AG04450 (cell line): ENCODE measurements at regions not wholly inside any gene's neighbourhood (a gene's known extent, or its start where the extent isn't known, plus 50 kb on each side); places are given as distances from the start of the nearest gene placed in this dataset.

Experiments used
- CTCF ChIA-PET: fragments of 300-600, 350-600 bp; formaldehyde crosslinking; extraction: SDS; loops from one replicate; lab custom pipeline; 2022; ENCODE audit warnings: antibody characterized with exemption, inconsistent platforms; lab: Charles Lee
- POLR2A ChIA-PET: fragments of 350-600 bp; formaldehyde crosslinking; extraction: SDS; loops from one replicate; lab custom pipeline; 2021; ENCODE audit warnings: antibody characterized with exemption, inconsistent platforms; lab: Yijun Ruan, JAX
- DNase-seq: peaks from one replicate; pipeline ENCODE4 v3.0.0-alpha.2; 2011; ENCODE audit warnings: low read depth, low spot score
- H3K27ac ChIP-seq: one replicate; pipeline ENCODE4 v1.5.1; 2012; ENCODE audit warnings: low read depth, low read length, control low read depth
- H3K27me3 ChIP-seq: one replicate; pipeline ENCODE4 v1.6.0; 2012; ENCODE audit warnings: low read length; ENCODE audit not compliant: control insufficient read depth, insufficient read depth
- H3K4me3 ChIP-seq: 2 replicates; pipeline ENCODE4 v1.5.1; 2011; ENCODE audit warnings: mild to moderate bottlenecking, low read depth, low read length, control low read depth
- H3K9me3 ChIP-seq: 2 replicates; pipeline ENCODE4 v1.5.1; 2012; ENCODE audit warnings: low read length; ENCODE audit not compliant: control insufficient read depth, insufficient read depth
- CTCF ChIP-seq: IDR thresholded peaks from 2 replicates; pipeline ENCODE4 v1.5.1; 2011; ENCODE audit warnings: low read depth, low read length, control low read depth, inconsistent platforms

DNA sequence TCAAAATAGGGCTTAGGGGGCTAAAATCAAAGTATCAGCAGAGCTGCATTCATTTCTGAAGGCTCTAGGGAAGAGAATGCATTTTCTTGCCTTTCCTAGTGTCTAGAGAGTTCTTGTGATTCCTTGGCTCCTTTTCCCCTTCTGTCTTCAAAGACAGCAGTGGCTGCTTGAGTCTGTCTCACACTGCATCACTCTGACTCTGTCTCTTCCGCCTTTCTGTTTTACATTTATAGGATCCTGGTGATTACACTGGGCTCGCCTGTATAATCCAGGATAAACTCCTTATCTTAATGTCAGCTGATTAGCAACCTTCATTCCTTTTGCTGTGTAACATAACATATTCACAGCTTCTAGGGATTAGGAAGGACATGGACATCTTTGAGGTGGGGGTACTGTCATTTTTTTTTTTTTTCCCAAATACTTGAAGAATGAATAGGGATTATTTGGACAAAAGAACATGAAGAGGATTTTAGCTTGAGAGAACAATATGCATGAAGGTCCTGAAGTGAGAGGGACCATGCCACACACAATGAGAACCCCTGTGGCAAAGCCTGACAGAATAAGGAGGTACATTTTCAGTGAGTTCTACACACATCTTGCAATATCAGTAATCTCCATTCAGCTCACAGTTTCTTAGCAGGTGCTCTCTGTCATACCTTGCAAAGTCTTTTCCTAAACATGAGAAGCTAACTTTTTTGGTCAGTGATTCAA is 267.6 kb downstream of the FAM170A start:
- DNase-seq = no peak
- Histone ChIP-seq H3K4me3 (no peak overlapping the region), H3K9me3 (no peaks in the 10 kb centered on the region), H3K27me3 (no peaks in the 10 kb centered on the region), H3K27ac (no peak overlapping the region)
- CTCF ChIA-PET = no interaction called here
- POLR2A ChIA-PET = no interaction called here
- no peak for TF ChIP-seq CTCF

GRCh38 chr5:119897537-119898370 is 268.4 kb downstream of the FAM170A start:
- H3K27ac ChIP-seq = no peak overlapping the region
- H3K27me3 ChIP-seq = no peaks in the 10 kb centered on the region
- TF ChIP-seq CTCF = no peak
- no peak for DNase-seq
- no peaks in the 10 kb centered on the region for H3K9me3 ChIP-seq
- ChIA-PET POLR2A (no interaction called here), CTCF (no interaction called here)
- H3K4me3 ChIP-seq = no peak overlapping the region

GRCh38 chr5:119899981-119900380 is 270.6 kb downstream of the FAM170A start:
- no peak for TF ChIP-seq CTCF
- ChIA-PET POLR2A (no interaction called here), CTCF (no interaction called here)
- H3K27ac ChIP-seq = no peak overlapping the region
- no peaks in the 10 kb centered on the region for H3K9me3 ChIP-seq
- no peaks in the 10 kb centered on the region for H3K27me3 ChIP-seq
- no peak overlapping the region for H3K4me3 ChIP-seq
- no peak for DNase-seq

DNA sequence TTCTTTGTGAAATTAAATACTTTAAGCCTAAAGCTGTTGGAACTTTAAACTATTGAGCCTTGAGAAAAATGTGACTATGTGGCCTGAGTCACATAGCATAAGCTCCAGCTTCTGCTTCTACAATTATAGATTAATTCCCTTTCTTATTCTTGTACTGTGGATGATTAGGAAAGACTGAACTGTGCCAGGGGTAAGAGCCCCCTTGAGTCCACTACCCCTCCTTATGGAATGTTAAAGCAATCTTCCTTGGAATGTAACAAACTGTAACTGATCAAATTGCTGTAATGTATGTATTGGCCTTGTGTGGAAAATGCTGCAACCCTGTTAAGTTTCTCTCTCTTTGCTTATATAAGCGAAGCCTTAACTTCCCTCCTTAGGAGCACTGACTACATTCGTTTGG is 273.2 kb downstream of the FAM170A start:
- Histone ChIP-seq H3K27me3 (no peaks in the 10 kb centered on the region), H3K27ac (no peak overlapping the region), H3K9me3 (no peaks in the 10 kb centered on the region), H3K4me3 (no peak overlapping the region)
- POLR2A ChIA-PET = no interaction called here
- CTCF ChIA-PET = interaction anchor here (0.5 kb wide), 1 partner anchor 361 kb away, joined by 4 read pairs; no protein-coding TSS in a partner anchor
- no peak for TF ChIP-seq CTCF
- DNase-seq = no peak

DNA sequence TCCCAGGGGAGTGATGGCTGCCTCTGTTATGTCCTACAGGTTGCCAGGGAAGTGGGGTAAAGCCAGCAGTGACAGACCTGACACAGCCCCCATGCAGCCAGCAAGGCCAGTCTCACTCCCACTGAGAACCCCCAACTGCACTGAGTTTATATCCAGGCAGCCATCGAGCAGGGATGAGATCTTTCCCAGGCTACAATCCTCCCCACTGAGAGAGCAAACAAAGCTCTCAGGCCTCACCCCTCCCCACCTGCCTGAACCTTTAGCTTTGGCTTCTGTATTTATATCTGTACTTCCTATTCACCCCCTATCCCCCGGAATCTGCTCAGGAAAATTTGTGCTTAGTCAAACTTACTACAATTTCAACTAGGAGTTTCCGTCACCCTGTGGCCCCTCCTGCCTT is 284.1 kb downstream of the FAM170A start:
- Histone ChIP-seq H3K9me3 (no peaks in the 10 kb centered on the region), H3K4me3 (no peak overlapping the region), H3K27ac (no peak overlapping the region), H3K27me3 (no peaks in the 10 kb centered on the region)
- CTCF ChIA-PET = no interaction called here
- no peak for TF ChIP-seq CTCF
- DNase-seq = no peak
- POLR2A ChIA-PET = no interaction called here
